HEK293T (cell line): ENCODE measurements at regions not wholly inside any gene's neighbourhood (a gene's known extent, or its start where the extent isn't known, plus 50 kb on each side); places are given as distances from the start of the nearest gene placed in this dataset.

Source experiments
- ARNT ChIP-seq: fragments of 450-650 bp; IDR thresholded peaks from 2 replicates; pipeline ENCODE4 v1.6.1; 2017; ENCODE audit warnings: mild to moderate bottlenecking
- BHLHE40 ChIP-seq: fragments of 450-650 bp; IDR thresholded peaks from 2 replicates; pipeline ENCODE4 v1.6.1; 2016; ENCODE audit warnings: mild to moderate bottlenecking, moderate library complexity, borderline replicate concordance
- FOXA1 ChIP-seq: fragments of 450-650 bp; IDR thresholded peaks from 2 replicates; pipeline ENCODE4 v1.6.1; 2016; ENCODE audit warnings: mild to moderate bottlenecking
- FOXK2 ChIP-seq: fragments of 450-650 bp; IDR thresholded peaks from 2 replicates; pipeline ENCODE4 v1.6.1; 2016; ENCODE audit warnings: mild to moderate bottlenecking
- FOXM1 ChIP-seq: fragments of 450-650 bp; IDR thresholded peaks from 2 replicates; pipeline ENCODE4 v1.6.1; 2017; ENCODE audit warnings: mild to moderate bottlenecking, borderline replicate concordance
- HDGF ChIP-seq: fragments of 450-650 bp; IDR thresholded peaks from 2 replicates; pipeline ENCODE4 v1.6.1; 2017; ENCODE audit warnings: antibody characterized with exemption, borderline replicate concordance
- NFRKB ChIP-seq: fragments of 450-650 bp; IDR thresholded peaks from 2 replicates; pipeline ENCODE4 v1.6.1; 2016; ENCODE audit warnings: mild to moderate bottlenecking, moderate library complexity
- PKNOX1 ChIP-seq: fragments of 450-650 bp; IDR thresholded peaks from 2 replicates; pipeline ENCODE4 v1.6.1; 2016
- SP1 ChIP-seq: fragments of 450-650 bp; IDR thresholded peaks from 2 replicates; pipeline ENCODE4 v1.6.1; 2017
- TARDBP ChIP-seq: fragments of 450-650 bp; IDR thresholded peaks from 2 replicates; pipeline ENCODE4 v1.6.1; 2016

- TF ChIP-seq FOXA1 = no peak
- TF ChIP-seq BHLHE40 = no peak
- no peak for TF ChIP-seq FOXM1
- TF ChIP-seq TARDBP = no peak
- TF ChIP-seq ARNT = no peak
- no peak for TF ChIP-seq SP1
- TF ChIP-seq FOXK2 = no peak
- no peak for TF ChIP-seq NFRKB
- TF ChIP-seq PKNOX1 = no peak
- TF ChIP-seq HDGF = no peak
These were observed 322.7 kb downstream of the BLID start for GRCh38 chr11:121793291-121793690.
